WTC11 (cell line): ENCODE measurements at regions not wholly inside any gene's neighbourhood (a gene's known extent, or its start where the extent isn't known, plus 50 kb on each side); places are given as distances from the start of the nearest gene placed in this dataset.

Experiments
- ATF2 ChIP-seq: sonication (generic); formaldehyde crosslinking; IDR thresholded peaks from 2 replicates; pipeline ENCODE4 v1.8.1; 2022; ENCODE audit warnings: low read depth, missing genetic modification reagents, borderline replicate concordance
- CBFB ChIP-seq: sonication (generic); formaldehyde crosslinking; IDR thresholded peaks from 2 replicates; pipeline ENCODE4 v1.8.1; 2022; ENCODE audit warnings: mild to moderate bottlenecking, low read depth, missing genetic modification reagents
- CREM ChIP-seq: sonication (generic); formaldehyde crosslinking; IDR thresholded peaks from 2 replicates; pipeline ENCODE4 v1.8.1; 2022; ENCODE audit warnings: mild to moderate bottlenecking, missing genetic modification reagents, moderate library complexity
- CTCF ChIP-seq: fragments of 200-600 bp; IDR thresholded peaks from 2 replicates; pipeline ENCODE4 v1.8.0; 2022; ENCODE audit warnings: antibody characterized with exemption
- ESRRA ChIP-seq: sonication (generic); formaldehyde crosslinking; IDR thresholded peaks from 2 replicates; pipeline ENCODE4 v1.8.1; 2022; ENCODE audit warnings: mild to moderate bottlenecking, missing genetic modification reagents, borderline replicate concordance
- FOXK1 ChIP-seq: sonication (generic); formaldehyde crosslinking; IDR thresholded peaks from 2 replicates; pipeline ENCODE4 v1.8.0; 2022; ENCODE audit warnings: mild to moderate bottlenecking, moderate library complexity, missing genetic modification reagents
- FOXP1 ChIP-seq: sonication (generic); formaldehyde crosslinking; IDR thresholded peaks from 2 replicates; pipeline ENCODE4 v1.8.0; 2022; ENCODE audit warnings: missing genetic modification reagents, mild to moderate bottlenecking, moderate library complexity, borderline replicate concordance
- HMGA2 ChIP-seq: fragments of 250-450 bp; sonication (Bioruptor Pico); IDR thresholded peaks from 2 replicates; pipeline ENCODE4 v1.4.0; 2021; ENCODE audit warnings: mild to moderate bottlenecking, moderate library complexity
- NFYB ChIP-seq: sonication (generic); formaldehyde crosslinking; conservative IDR thresholded peaks from 2 replicates; pipeline ENCODE4 v1.8.0; 2022; ENCODE audit warnings: low read depth, missing genetic modification reagents
- TP53 ChIP-seq: sonication (generic); formaldehyde crosslinking; IDR thresholded peaks from 2 replicates; pipeline ENCODE4 v1.8.1; 2023; ENCODE audit warnings: mild to moderate bottlenecking, missing genetic modification reagents
- ZNF232 ChIP-seq: sonication (generic); formaldehyde crosslinking; IDR thresholded peaks from 2 replicates; pipeline ENCODE4 v1.8.0; 2022; ENCODE audit warnings: mild to moderate bottlenecking, missing genetic modification reagents
- ZNF317 ChIP-seq: sonication (generic); formaldehyde crosslinking; IDR thresholded peaks from 2 replicates; pipeline ENCODE4 v1.8.1; 2023; ENCODE audit warnings: low read depth, mild to moderate bottlenecking, moderate library complexity, missing genetic modification reagents, borderline replicate concordance
- ZNF512 ChIP-seq: sonication (generic); formaldehyde crosslinking; IDR thresholded peaks from 2 replicates; pipeline ENCODE4 v1.8.1; 2022; ENCODE audit warnings: missing genetic modification reagents, borderline replicate concordance

- TF ChIP-seq CTCF (no peak), ZNF317 (CRISPR knock-in tag) (no peak), FOXP1 (CRISPR knock-in tag) (no peak), ESRRA (CRISPR knock-in tag) (no peak), ZNF232 (CRISPR knock-in tag) (no peak), CBFB (CRISPR knock-in tag) (no peak), TP53 (CRISPR knock-in tag) (no peak), HMGA2 (CRISPR knock-in tag) (no peak), ZNF512 (CRISPR knock-in tag) (no peak), NFYB (no peak), ATF2 (CRISPR knock-in tag) (no peak), FOXK1 (CRISPR knock-in tag) (no peak), CREM (CRISPR knock-in tag) (no peak)
Observed at GRCh38 chr1:217021400-217021799, 298.2 kb upstream of the ESRRG start.
